HL-60/S4 treated with retinoic acid at 250 ng/mL for 4 days and 3 days (cell line): ENCODE measurements at regions not wholly inside any gene's neighbourhood (a gene's known extent, or its start where the extent isn't known, plus 50 kb on each side); places are given as distances from the start of the nearest gene placed in this dataset.

ENCODE experiments used
- in situ Hi-C: fragments of 300-500 bp; cut with MboI; formaldehyde crosslinking; loops from 2 replicates; pipeline ENCODE4 v1.7.0; 2022; ENCODE audit warnings: low sequenced_read_pairs

- in situ Hi-C loops, result no loop called here
Measured at GRCh38 chr5:2125171-2125900, 242.6 kb upstream of the IRX4 start.

- in situ Hi-C loops, result no loop called here
Measured at GRCh38 chr5:2124434-2125170, 241.9 kb upstream of the IRX4 start.

- in situ Hi-C loops, result no loop called here
Measured at GRCh38 chr5:2123874-2124273, 241.1 kb upstream of the IRX4 start.

GRCh38 chr5:2120361-2120760, 237.6 kb upstream of the IRX4 start:
- in situ Hi-C loops, result no loop called here

- in situ Hi-C loops, result no loop called here
Measured at GRCh38 chr5:2119573-2119972, 236.8 kb upstream of the IRX4 start.

- in situ Hi-C loops, result no loop called here
Measured at GRCh38 chr5:2113348-2114131, 230.8 kb upstream of the IRX4 start.

GRCh38 chr5:2112173-2113025, 229.7 kb upstream of the IRX4 start:
- in situ Hi-C loops, result no loop called here

GRCh38 chr5:2111569-2112105, 228.9 kb upstream of the IRX4 start:
- in situ Hi-C loops, result no loop called here

- in situ Hi-C loops, result no loop called here
Measured at GRCh38 chr5:2110934-2111462, 228.3 kb upstream of the IRX4 start.

- in situ Hi-C loops, result no loop called here
Measured at GRCh38 chr5:2110137-2110933, 227.6 kb upstream of the IRX4 start.

- in situ Hi-C loops, result no loop called here
Measured at GRCh38 chr5:2109566-2109965, 226.8 kb upstream of the IRX4 start.

GRCh38 chr5:2106721-2107120, 224.0 kb upstream of the IRX4 start:
- in situ Hi-C loops, result no loop called here

GRCh38 chr5:2105141-2105540, 222.4 kb upstream of the IRX4 start:
- in situ Hi-C loops, result no loop called here

- in situ Hi-C loops, result no loop called here
Measured at GRCh38 chr5:2103940-2104339, 221.2 kb upstream of the IRX4 start.

- in situ Hi-C loops, result no loop called here
Measured at GRCh38 chr5:2102819-2103776, 220.4 kb upstream of the IRX4 start.

- in situ Hi-C loops, result no loop called here
Measured at GRCh38 chr5:2101685-2102084, 219.0 kb upstream of the IRX4 start.

GRCh38 chr5:2096887-2097505, 214.3 kb upstream of the IRX4 start:
- in situ Hi-C loops, result no loop called here

- in situ Hi-C loops, result no loop called here
Measured at GRCh38 chr5:2095011-2095410, 212.3 kb upstream of the IRX4 start.
